HG03064 (cell line): ENCODE measurements at regions not wholly inside any gene's neighbourhood (a gene's known extent, or its start where the extent isn't known, plus 50 kb on each side); places are given as distances from the start of the nearest gene placed in this dataset.
"Not testable (repeated sequence)": the region's sequence is repeated elsewhere in the genome, so short reads cannot be mapped to it uniquely, and the experiment has no call there.

Experiments
- ATAC-seq: cut with Tn5 transposase; IDR thresholded peaks from one replicate; pipeline ENCODE4 v1.9.1; 2021; ENCODE audit warnings: low read depth; ENCODE audit not compliant: unreplicated experiment

- peak; percentile 99 for ATAC-seq
These were observed 263.8 kb downstream of the NKX6-1 start for GRCh38 chr4:84235126-84235944.

- ATAC-seq, result no peak
These were observed 266.6 kb downstream of the NKX6-1 start for GRCh38 chr4:84232309-84233095.

GRCh38 chr4:84231539-84232055 is 267.5 kb downstream of the NKX6-1 start:
- no peak for ATAC-seq

GRCh38 chr4:84224522-84224921 is 274.6 kb downstream of the NKX6-1 start:
- ATAC-seq, result no peak

GRCh38 chr4:84221704-84222103 is 277.4 kb downstream of the NKX6-1 start:
- ATAC-seq, result no peak

- no peak for ATAC-seq
These were observed 278.1 kb downstream of the NKX6-1 start for GRCh38 chr4:84220990-84221389.

- ATAC-seq, result no peak
These were observed 279.4 kb downstream of the NKX6-1 start for GRCh38 chr4:84219656-84220055.

GRCh38 chr4:84218031-84218430 is 281.1 kb downstream of the NKX6-1 start:
- ATAC-seq, result no peak

GRCh38 chr4:84215217-84215616 is 283.9 kb downstream of the NKX6-1 start:
- no peak for ATAC-seq

GRCh38 chr4:84206226-84206625 is 292.9 kb downstream of the NKX6-1 start:
- ATAC-seq, result not testable (repeated sequence)

- no peak for ATAC-seq
These were observed 309.9 kb downstream of the NKX6-1 start for GRCh38 chr4:84189144-84189543.

- no peak for ATAC-seq
These were observed 319.7 kb downstream of the NKX6-1 start for GRCh38 chr4:84179409-84179808.

- no peak for ATAC-seq
These were observed 321.1 kb downstream of the NKX6-1 start for GRCh38 chr4:84177831-84178542.

- ATAC-seq, result no peak
These were observed 323.1 kb downstream of the NKX6-1 start for GRCh38 chr4:84176016-84176415.

- ATAC-seq, result no peak
These were observed 327.2 kb downstream of the NKX6-1 start for GRCh38 chr4:84171871-84172270.

- ATAC-seq, result no peak
These were observed 331.5 kb downstream of the NKX6-1 start for GRCh38 chr4:84167564-84167963.

GRCh38 chr4:84167093-84167492 is 332.0 kb downstream of the NKX6-1 start:
- ATAC-seq, result no peak

- ATAC-seq, result no peak
These were observed 332.6 kb downstream of the NKX6-1 start for GRCh38 chr4:84166486-84166885.

- ATAC-seq, result no peak
These were observed 334.9 kb downstream of the NKX6-1 start for GRCh38 chr4:84164201-84164600.

GRCh38 chr4:84159762-84160161 is 339.3 kb downstream of the NKX6-1 start:
- ATAC-seq, result no peak

- ATAC-seq, result no peak
These were observed 340.4 kb downstream of the NKX6-1 start for GRCh38 chr4:84158670-84159069.
